Natural killer cell (primary cell): ENCODE measurements at regions not wholly inside any gene's neighbourhood (a gene's known extent, or its start where the extent isn't known, plus 50 kb on each side); places are given as distances from the start of the nearest gene placed in this dataset.
A peak's percentile ranks its signal among the peaks of the same experiment; 100 is the strongest.

Experiments used
- ATAC-seq, 3 donors: fragments of 150-1000 bp in 2 of 3; fragments of 200-7000 bp in 1 of 3; cut with Tn5 transposase; 1 replicate in 1 of 3; 2 replicates in 2 of 3; pipeline ENCODE4 v1.10.0; 2021; ENCODE audit warnings: mild to moderate bottlenecking in 2 of 3, moderate library complexity in 2 of 3
- DNase-seq, 2 donors: peaks; one replicate each; pipeline versions ENCODE4 v3.0.0 to v3.0.0-alpha.2; 2013 to 2021; ENCODE audit warnings: mixed read lengths in 1 of 2
- H3K27ac ChIP-seq: one replicate; pipeline ENCODE4 v1.5.1; 2013; ENCODE audit warnings: mild to moderate bottlenecking, low read length
- H3K27me3 ChIP-seq: one replicate; pipeline ENCODE4 v1.6.1; 2013; ENCODE audit warnings: low read length; ENCODE audit not compliant: control insufficient read depth, insufficient read depth
- H3K36me3 ChIP-seq: one replicate; pipeline ENCODE4 v1.6.1; 2013; ENCODE audit warnings: low read length; ENCODE audit not compliant: control insufficient read depth, insufficient read depth
- H3K4me1 ChIP-seq: one replicate; pipeline ENCODE4 v1.6.1; 2013; ENCODE audit warnings: low read length; ENCODE audit not compliant: control insufficient read depth, insufficient read depth
- H3K4me3 ChIP-seq: one replicate; pipeline ENCODE4 v1.5.1; 2013; ENCODE audit warnings: low read length
- H3K9me3 ChIP-seq: one replicate; pipeline ENCODE4 v1.6.1; 2013; ENCODE audit warnings: low read length; ENCODE audit not compliant: control insufficient read depth, insufficient read depth
- H3K27ac Mint-ChIP-seq, 2 donors: one replicate each; pipeline ENCODE4 v1.8.0; 2022; ENCODE audit warnings: mild to moderate bottlenecking in 2 of 2, mixed read lengths in 2 of 2, moderate library complexity in 1 of 2
- H3K27me3 Mint-ChIP-seq, 2 donors: one replicate each; pipeline ENCODE4 v1.8.0; 2022; ENCODE audit warnings: low read depth in 2 of 2, mixed read lengths in 2 of 2
- H3K36me3 Mint-ChIP-seq: one replicate; pipeline ENCODE4 v1.8.0; 2022; ENCODE audit warnings: mixed read lengths
- H3K4me1 Mint-ChIP-seq, 2 donors: one replicate each; pipeline ENCODE4 v1.8.0; 2022; ENCODE audit warnings: mixed read lengths in 2 of 2
- H3K4me3 Mint-ChIP-seq: one replicate; pipeline ENCODE4 v1.8.0; 2022; ENCODE audit warnings: mild to moderate bottlenecking, moderate library complexity, mixed read lengths
- H3K9me3 Mint-ChIP-seq, 2 donors: one replicate each; pipeline ENCODE4 v1.8.0; 2022; ENCODE audit warnings: mixed read lengths in 2 of 2
- CTCF ChIP-seq: fragments of 200-600 bp; IDR thresholded peaks from one replicate; pipeline ENCODE4 v1.8.0; 2022; ENCODE audit warnings: antibody characterized with exemption
- WGBS: methylation state at CpG from one replicate; pipeline ENCODE4 v1.1.7; 2013; ENCODE audit warnings: missing lambda C conversion rate; ENCODE audit not compliant: insufficient coverage; 5-methylcytosine and 5-hydroxymethylcytosine counted together
- intact Hi-C: fragments of 100-400 bp; cut with micrococcal nuclease; formaldehyde crosslinking; loops from one replicate; pipeline ENCODE4 v1.14.2; 2022

GRCh38 chr15:99454941-99455788 lies 110.6 kb upstream of the MEF2A start:
- WGBS: 85% methylated on average over 18 of the region's 19 CpGs
- Mint-ChIP-seq H3K27me3 (peaks cover 4 to 11% of the 10 kb centered on the region in 2 donors), H3K27ac (no peak overlapping the region), H3K4me3 (no peak overlapping the region), H3K36me3 (no peaks in the 10 kb centered on the region), H3K4me1 (peaks cover 7 to 28% of the 10 kb centered on the region in 2 donors), H3K9me3 (no peaks in the 10 kb centered on the region)
- Histone ChIP-seq H3K9me3 (no peaks in the 10 kb centered on the region), H3K27ac (no peak overlapping the region), H3K4me3 (no peak overlapping the region), H3K4me1 (peaks cover 39% of the 10 kb centered on the region), H3K27me3 (peaks cover 2% of the 10 kb centered on the region), H3K36me3 (no peaks in the 10 kb centered on the region)
- intact Hi-C loops: no loop called here
- DNase-seq: peak in 1 of 2 donors; percentile 14
- no peak for ATAC-seq
- no peak for TF ChIP-seq CTCF

- no peak overlapping the region for H3K27ac ChIP-seq
- intact Hi-C loops: no loop called here
- no peaks in the 10 kb centered on the region for H3K9me3 Mint-ChIP-seq
- H3K4me1 Mint-ChIP-seq: peaks cover 7 to 22% of the 10 kb centered on the region in 2 donors
- ATAC-seq: no peak
- no peaks in the 10 kb centered on the region for H3K36me3 Mint-ChIP-seq
- H3K27ac Mint-ChIP-seq: no peak overlapping the region
- H3K36me3 ChIP-seq: no peaks in the 10 kb centered on the region
- no peak overlapping the region for H3K4me3 ChIP-seq
- DNase-seq: peak in 1 of 2 donors; percentile 1
- peaks cover 33% of the 10 kb centered on the region for H3K4me1 ChIP-seq
- TF ChIP-seq CTCF: no peak
- H3K9me3 ChIP-seq: no peaks in the 10 kb centered on the region
- no peaks in the 10 kb centered on the region for H3K27me3 ChIP-seq
- peaks cover 0 to 8% of the 10 kb centered on the region in 2 donors for H3K27me3 Mint-ChIP-seq
- H3K4me3 Mint-ChIP-seq: no peak overlapping the region
Observed at GRCh38 chr15:99455789-99456160, 110.0 kb upstream of the MEF2A start.

- H3K27ac Mint-ChIP-seq: no peak overlapping the region
- intact Hi-C loops: no loop called here
- no peaks in the 10 kb centered on the region for H3K27me3 ChIP-seq
- TF ChIP-seq CTCF: no peak
- DNase-seq: no peak
- H3K4me3 Mint-ChIP-seq: no peak overlapping the region
- H3K36me3 ChIP-seq: no peaks in the 10 kb centered on the region
- peaks cover 6 to 13% of the 10 kb centered on the region in 2 donors for H3K9me3 Mint-ChIP-seq
- no peaks in the 10 kb centered on the region for H3K9me3 ChIP-seq
- no peak overlapping the region for H3K27ac ChIP-seq
- H3K36me3 Mint-ChIP-seq: peaks cover 17% of the 10 kb centered on the region
- no peaks in the 10 kb centered on the region for H3K4me1 ChIP-seq
- no peak overlapping the region for H3K4me3 ChIP-seq
- WGBS: no CpG with 5 or more reads among the region's 2 CpGs
- H3K27me3 Mint-ChIP-seq: peaks cover 0 to 2% of the 10 kb centered on the region in 2 donors
- no peaks in the 10 kb centered on the region for H3K4me1 Mint-ChIP-seq
- ATAC-seq: no peak
Observed at GRCh38 chr15:99464137-99464536, 101.6 kb upstream of the MEF2A start.
